Stimulated activated CD4-positive, alpha-beta T cell treated with anti-CD3 and anti-CD28 coated beads, Interleukin-4, amount 100 ng/mL, for 48 hours (primary cell): ENCODE measurements at regions not wholly inside any gene's neighbourhood (a gene's known extent, or its start where the extent isn't known, plus 50 kb on each side); places are given as distances from the start of the nearest gene placed in this dataset.
"Not testable (repeated sequence)": the region's sequence is repeated elsewhere in the genome, so short reads cannot be mapped to it uniquely, and the experiment has no call there.

ENCODE experiments used
- DNase-seq, 2 donors: peaks; one replicate each; pipeline ENCODE4 v3.0.0-alpha.2; 2020; ENCODE audit warnings: low read depth in 2 of 2

DNA sequence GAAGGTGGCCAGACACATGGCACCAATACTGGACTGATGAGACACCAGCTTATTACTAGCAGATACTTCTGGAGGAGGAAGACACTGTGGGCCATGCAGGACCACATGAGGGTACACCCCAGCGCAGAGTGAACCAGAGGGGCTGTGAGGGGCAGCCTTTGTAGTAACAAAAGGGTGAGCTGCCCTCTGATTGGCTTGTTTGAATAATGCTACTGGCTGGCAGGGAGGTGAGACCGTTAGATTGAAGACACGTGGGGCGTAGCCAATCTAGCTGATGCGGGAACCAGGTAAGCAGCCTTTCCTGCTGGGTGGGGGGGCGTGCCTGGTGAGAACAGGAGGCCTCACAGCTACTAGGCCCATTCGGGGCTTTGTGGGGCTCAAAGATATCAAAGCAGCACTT is 102.8 kb upstream of the SEC14L1 start:
- DNase-seq, result no peak

DNA sequence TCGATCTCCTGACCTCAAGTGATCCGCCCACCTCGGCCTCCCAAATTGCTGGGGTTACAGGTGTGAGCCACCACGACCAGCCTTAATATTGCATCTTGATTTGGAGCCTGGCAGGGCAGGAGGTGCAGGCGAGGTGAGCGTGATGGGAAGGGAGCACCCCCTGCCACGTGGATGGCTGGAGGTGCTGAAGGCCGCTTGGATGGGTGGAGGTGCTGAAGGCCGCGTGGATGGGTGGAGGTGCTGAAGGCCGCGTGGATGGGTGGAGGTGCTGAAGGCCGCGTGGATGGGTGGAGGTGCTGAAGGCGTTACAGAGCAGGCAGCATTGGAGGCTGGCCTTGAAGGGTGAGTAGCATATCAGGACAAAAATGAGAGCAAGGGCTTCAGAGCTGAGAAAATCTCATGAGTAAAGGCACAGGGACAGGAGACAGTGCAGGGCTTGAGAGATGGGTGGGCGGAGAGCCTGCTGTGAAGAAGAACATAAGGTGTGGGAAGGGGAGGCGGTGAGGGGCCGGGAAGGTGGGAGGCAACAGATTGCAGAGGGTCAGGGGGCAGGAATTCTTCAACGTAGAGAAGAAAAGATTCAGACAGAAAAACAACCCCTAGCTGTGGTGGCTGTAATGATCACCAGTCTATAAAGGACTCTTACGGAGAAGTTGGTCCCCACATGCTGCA is 101.7 kb upstream of the SEC14L1 start:
- no peak for DNase-seq

DNA sequence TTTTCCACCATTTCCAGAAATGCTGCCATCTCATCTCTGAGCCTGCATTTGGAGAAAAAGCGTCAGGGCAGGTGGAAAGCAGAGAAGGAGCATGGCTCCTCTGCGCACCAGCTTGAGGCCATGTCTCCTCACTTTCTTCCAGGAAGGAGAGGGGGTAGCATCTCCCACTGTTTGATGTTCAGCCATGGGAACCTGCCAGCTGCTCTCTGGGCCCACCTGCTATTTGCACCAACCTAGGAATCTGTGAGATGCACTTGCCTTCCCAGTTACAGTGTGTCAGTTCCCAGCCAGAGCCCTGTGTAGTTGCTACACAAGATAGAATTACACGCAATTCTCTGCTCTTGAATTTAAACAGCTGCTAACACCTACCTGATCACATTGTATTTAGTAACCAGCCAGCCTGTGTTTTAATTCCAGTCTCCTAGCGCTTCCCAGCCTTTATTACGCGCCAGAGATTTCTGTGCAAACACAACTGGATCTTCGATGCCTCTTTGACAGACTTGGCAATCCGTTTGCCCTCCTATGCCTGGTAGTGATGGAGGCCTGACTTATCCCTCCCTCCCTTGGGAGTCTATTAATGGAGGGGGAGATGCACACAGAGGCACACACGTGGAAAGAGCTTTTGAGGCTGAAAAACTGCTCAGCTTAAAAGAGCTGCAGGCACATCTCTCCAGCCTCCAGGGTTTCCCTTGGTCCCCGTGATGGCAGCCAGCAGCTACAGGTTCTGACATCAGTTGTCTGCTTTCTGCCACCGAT is 98.1 kb upstream of the SEC14L1 start:
- no peak for DNase-seq

DNA sequence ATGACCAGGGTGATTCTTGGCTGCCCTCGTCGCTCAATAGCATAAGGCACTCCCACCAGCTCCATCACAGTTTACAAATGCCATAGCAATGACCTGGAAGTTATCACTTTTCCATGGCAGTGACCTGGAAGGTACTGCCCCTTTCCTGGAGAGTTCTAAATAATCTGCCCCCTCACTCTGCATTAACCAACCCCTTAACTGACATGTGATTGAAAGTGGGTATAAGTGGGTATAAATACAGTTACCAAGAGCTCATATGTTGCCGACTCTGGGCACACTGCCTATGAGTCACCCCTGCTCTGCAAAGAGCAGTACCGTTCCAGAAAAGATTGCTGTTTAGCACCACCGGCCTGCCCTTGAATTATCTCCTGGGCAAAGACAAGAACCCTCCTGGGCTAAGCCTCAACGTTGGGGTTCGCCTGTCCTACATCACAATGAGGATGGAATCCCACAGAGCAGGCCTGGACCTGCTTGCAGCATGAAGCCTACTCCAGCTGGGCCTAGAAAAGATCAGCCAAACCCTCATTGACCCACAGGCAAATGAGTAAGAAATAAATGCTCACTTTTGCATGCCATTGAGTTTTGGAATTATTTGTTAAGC is 95.2 kb upstream of the SEC14L1 start:
- no peak for DNase-seq

GRCh38 chr17:77049440-77049839 is 91.3 kb upstream of the SEC14L1 start:
- no peak for DNase-seq

GRCh38 chr17:77050901-77051300 is 89.9 kb upstream of the SEC14L1 start:
- DNase-seq, result not testable (repeated sequence)

- no peak for DNase-seq
These were observed 85.8 kb upstream of the SEC14L1 start for GRCh38 chr17:77054936-77055335.

GRCh38 chr17:77055453-77055852 is 85.3 kb upstream of the SEC14L1 start:
- DNase-seq, result no peak

GRCh38 chr17:77058016-77058415 is 82.8 kb upstream of the SEC14L1 start:
- DNase-seq, result no peak

- DNase-seq, result no peak
These were observed 79.1 kb upstream of the SEC14L1 start for GRCh38 chr17:77061669-77062068.

DNA sequence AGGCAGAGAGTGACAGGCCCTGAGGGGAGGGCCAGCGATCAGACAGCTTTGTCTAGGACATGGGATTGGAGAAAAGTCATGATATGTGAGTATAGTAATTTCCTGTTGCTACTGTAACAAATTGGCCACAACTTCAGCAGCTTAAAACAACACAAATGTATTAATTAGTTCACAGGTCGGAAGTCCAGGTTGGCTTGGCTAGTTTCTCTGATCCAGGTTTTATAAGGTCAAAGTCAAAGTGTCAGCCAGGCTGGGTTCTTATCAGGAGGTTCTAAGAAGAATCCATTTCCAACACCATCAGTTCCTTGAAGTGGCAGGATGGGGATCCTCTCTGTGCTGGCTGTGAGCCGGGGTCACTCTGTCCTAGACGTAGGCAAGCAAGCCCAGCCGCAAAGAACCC is 76.2 kb upstream of the SEC14L1 start:
- DNase-seq, result no peak

DNA sequence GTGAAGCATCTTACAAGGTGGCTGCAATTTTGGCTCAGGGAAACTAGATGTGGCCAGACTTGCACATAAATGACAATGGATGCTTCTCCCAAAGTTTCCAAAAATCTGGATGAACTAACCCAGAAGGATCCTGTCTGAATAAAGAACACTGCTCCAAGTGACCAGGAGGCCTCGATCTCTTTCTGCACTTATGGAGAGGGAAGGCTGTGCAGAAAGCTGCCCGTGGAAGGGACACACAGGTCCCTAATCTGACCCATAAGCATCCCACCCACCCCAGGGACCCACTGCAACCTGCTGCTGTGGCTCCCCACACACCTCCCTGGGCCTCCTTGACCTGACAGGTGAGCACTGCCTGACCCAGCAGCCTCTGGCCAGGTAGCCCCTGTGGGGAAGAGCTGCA is 74.6 kb upstream of the SEC14L1 start:
- DNase-seq, result no peak

DNA sequence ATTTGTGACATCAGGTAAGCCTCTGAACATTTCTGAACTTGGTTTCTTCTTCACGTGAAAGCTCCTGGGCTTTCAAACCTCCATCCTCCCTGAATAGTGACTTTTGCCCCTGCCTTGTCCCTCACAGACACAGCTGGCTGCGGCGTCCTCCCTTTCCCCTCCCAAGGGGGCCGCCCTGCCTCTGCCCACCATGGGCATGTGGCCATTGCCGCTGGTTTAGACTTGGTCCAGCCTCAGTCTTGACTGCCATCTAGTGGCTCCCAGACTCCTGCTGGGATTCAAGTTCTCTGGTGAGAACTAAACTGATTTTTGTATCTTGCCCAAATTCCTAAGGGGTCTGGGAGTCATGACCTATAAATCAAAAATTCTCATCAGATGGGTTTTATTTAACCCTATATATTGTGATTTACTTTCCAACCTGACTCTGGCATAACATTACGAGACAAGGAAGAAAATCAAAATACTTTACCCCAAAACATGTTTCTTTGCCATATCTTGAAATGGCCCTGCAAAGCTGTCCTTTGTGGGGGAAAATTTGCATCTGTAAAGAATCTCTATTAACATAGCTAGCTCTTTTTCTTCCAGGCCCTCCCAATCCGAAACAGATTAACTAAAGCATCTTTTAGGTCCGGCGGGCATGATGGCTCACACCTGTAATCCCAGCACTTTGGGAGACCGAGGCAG is 73.9 kb upstream of the SEC14L1 start:
- peak; percentile 26 to 27 for DNase-seq

- no peak for DNase-seq
These were observed 71.9 kb upstream of the SEC14L1 start for GRCh38 chr17:77068915-77069314.

- DNase-seq, result no peak
These were observed 69.9 kb upstream of the SEC14L1 start for GRCh38 chr17:77070888-77071279.

- DNase-seq, result no peak
These were observed 68.8 kb upstream of the SEC14L1 start for GRCh38 chr17:77071925-77072490.

- no peak for DNase-seq
These were observed 68.1 kb upstream of the SEC14L1 start for GRCh38 chr17:77072670-77073069.

- DNase-seq, result no peak
These were observed 66.1 kb upstream of the SEC14L1 start for GRCh38 chr17:77074681-77075080.

GRCh38 chr17:77076124-77076830 is 64.5 kb upstream of the SEC14L1 start:
- no peak for DNase-seq

DNA sequence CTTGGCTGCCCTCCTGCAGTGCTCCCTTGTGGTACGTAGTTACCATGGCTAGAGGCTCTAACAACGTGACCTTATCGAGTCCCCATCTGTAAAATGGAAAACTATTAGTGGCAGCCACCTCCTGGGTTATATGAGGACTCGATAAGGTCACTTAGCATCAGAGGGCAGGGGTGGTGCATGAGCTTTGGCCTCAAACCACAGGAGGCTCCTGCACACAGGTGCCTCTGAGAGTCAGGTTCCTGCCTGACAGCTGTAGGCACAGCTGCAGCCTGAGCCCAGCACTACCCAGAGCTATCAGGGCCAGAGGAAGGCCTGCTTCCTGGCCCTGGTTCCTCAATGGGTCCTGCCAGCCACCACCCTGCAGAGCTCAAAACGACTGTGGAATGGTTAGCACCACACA is 57.2 kb upstream of the SEC14L1 start:
- no peak for DNase-seq

- no peak for DNase-seq
These were observed 54.8 kb upstream of the SEC14L1 start for GRCh38 chr17:77085926-77086432.
